Fibroblast of villous mesenchyme (primary cell): ENCODE measurements at regions not wholly inside any gene's neighbourhood (a gene's known extent, or its start where the extent isn't known, plus 50 kb on each side); places are given as distances from the start of the nearest gene placed in this dataset.
"Not testable (repeated sequence)": the region's sequence is repeated elsewhere in the genome, so short reads cannot be mapped to it uniquely, and the experiment has no call there.

Experiments
- DNase-seq: peaks from one replicate; pipeline ENCODE4 v3.0.0-alpha.2; 2010; ENCODE audit warnings: low read depth
- H3K4me3 ChIP-seq: 2 replicates; pipeline ENCODE4 v1.5.1; 2011; ENCODE audit warnings: low read depth, mild to moderate bottlenecking, low read length
- CTCF ChIP-seq: IDR thresholded peaks from 2 replicates; pipeline ENCODE4 v1.5.1; 2012; ENCODE audit warnings: low read depth, mild to moderate bottlenecking, low read length; ENCODE audit not compliant: insufficient read depth

DNA sequence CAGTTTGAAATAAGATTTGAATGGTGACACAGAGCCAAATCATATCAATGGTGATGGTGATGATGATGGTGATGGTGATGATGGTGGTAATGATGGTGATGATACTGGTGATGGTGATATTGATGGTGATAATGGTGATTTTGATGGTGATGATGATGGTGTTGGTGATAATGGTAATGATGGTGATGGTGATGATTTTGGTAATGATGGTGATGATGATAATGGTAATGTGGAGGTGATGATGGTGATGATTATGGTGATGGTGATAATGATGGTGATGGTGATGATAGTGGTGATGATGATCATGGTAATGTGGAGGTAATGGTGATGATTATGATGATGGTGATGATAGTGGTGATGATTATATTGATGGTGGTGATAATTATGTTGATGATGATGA is 311.9 kb upstream of the SFSWAP start:
- no peak overlapping the region for H3K4me3 ChIP-seq
- TF ChIP-seq CTCF: no peak
- no peak for DNase-seq

- not testable (repeated sequence) for H3K4me3 ChIP-seq, DNase-seq
Measured at GRCh38 chr12:131400668-131401294, 310.1 kb upstream of the SFSWAP start.

GRCh38 chr12:131401907-131402633 is 308.8 kb upstream of the SFSWAP start:
- not testable (repeated sequence) for DNase-seq, H3K4me3 ChIP-seq

DNA sequence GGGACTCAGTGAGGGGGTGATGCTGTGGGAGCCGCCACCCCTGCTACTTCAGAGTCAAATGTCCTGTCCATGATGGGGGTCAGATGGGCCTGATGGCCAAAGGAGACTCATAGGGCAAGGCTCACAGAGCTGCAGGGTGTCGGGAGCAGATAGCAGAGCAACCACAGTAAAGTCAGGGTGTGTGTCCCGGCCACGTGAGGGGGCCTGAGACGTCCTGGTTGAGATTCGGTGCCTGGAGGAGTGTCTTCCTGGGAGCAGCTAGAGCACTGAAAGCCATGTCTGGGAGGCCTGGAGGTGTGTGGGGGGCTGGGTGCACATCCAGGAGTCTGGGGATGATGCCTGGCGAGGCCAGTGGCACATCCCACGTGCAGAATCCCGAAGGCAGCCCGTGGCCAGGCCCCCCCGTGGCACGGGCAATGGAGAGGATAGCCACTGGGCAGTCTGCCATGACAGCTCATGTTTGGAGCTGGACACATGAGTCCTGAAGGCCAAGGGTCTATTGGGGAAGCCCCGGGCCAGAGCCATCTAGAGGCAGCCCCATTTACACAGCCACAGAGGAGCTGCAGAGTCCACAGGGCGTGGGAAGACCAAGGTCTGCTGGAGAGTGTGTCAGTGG is 308.0 kb upstream of the SFSWAP start:
- no peak for DNase-seq
- TF ChIP-seq CTCF: no peak
- no peak overlapping the region for H3K4me3 ChIP-seq

DNA sequence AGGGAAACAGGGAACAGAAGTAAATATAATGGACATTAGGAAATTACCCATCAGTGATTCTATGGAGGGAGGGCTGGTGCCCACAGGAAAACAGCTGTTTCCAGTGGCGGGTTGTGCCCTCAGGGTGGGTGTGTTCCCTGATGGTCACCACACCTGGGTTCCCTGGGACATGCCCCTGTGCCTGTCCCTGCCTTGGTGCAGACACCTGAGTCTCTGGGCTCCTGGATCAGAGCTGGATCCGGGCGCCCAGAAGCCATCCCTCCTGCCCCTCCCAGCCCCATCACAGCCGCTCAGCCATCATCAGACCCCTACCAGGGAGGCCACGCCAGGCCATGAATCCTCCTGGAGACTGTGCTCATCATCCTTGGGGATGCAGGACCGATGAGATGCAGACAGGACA is 307.2 kb upstream of the SFSWAP start:
- no peak for DNase-seq
- H3K4me3 ChIP-seq: no peak overlapping the region
- no peak for TF ChIP-seq CTCF

DNA sequence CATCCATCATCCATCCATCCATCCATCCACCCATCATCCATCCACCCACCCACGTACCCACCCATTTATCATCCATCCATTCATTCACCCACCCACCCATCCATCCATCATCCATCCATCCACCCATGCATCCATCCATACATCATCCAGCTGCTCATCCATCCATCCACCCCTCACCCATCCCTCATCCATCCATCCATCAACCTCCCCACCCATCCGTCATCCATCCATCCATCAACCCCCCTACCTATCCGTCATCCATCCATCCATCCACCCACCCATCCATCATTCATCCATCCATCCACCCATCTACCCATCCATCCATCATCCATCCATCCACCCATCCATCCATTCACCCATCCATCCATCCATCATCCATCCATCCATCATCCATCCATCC is 306.2 kb upstream of the SFSWAP start:
- no peak for TF ChIP-seq CTCF
- no peak overlapping the region for H3K4me3 ChIP-seq

GRCh38 chr12:131407221-131408035 is 303.5 kb upstream of the SFSWAP start:
- no peak for TF ChIP-seq CTCF
- H3K4me3 ChIP-seq: no peak overlapping the region
- no peak for DNase-seq

More for the DNA sequence above, 306.2 kb upstream of the SFSWAP start:
- DNase-seq: no peak
